HFFc6 (cell line): ENCODE measurements at regions not wholly inside any gene's neighbourhood (a gene's known extent, or its start where the extent isn't known, plus 50 kb on each side); places are given as distances from the start of the nearest gene placed in this dataset.

Experiments used
- DNase-seq: peaks from one replicate; pipeline ENCODE4 v3.0.0-alpha.2; 2018
- H3K27ac Mint-ChIP-seq: 2 replicates; pipeline ENCODE4 v1.8.0; 2020; ENCODE audit warnings: mild to moderate bottlenecking, mixed read lengths
- H3K27me3 Mint-ChIP-seq: 2 replicates; pipeline ENCODE4 v1.8.0; 2021; ENCODE audit warnings: mild to moderate bottlenecking, moderate library complexity, mixed read lengths; ENCODE audit not compliant: insufficient read depth
- H3K36me3 Mint-ChIP-seq: 2 replicates; pipeline ENCODE4 v1.8.0; 2021; ENCODE audit warnings: low read depth, mixed read lengths
- H3K4me1 Mint-ChIP-seq: 2 replicates; pipeline ENCODE4 v1.8.0; 2020; ENCODE audit warnings: low read depth, mixed read lengths
- H3K4me3 Mint-ChIP-seq: 2 replicates; pipeline ENCODE4 v1.8.0; 2020; ENCODE audit warnings: mild to moderate bottlenecking, moderate library complexity, mixed read lengths
- H3K9me3 Mint-ChIP-seq: 2 replicates; pipeline ENCODE4 v1.8.0; 2020; ENCODE audit warnings: mild to moderate bottlenecking, mixed read lengths
- TF ChIP-seq, protein P1 (sequence below): fragments of 200-600 bp; sonication (generic); IDR thresholded peaks from 2 replicates; pipeline ENCODE4 v1.5.0; 2021; ENCODE audit warnings: antibody characterized with exemption, mild to moderate bottlenecking

DNA sequence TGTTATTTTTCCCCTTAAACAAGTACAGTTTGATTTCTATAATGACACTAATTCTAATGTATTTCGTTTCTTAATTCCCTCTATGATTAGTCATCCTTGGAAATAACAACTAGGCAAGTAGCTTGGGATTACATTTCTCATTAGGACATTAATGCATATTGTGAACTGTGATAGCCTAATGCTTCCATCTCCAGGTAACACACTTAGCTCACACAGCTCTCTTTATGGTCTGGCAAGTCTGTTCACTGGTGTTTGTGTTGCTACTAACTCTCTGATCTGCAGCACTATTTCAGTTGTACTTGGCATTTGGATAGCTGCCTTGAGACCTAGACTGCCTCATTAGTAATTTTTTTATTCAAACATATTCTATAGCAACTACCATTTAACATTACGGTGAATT lies 853.2 kb downstream of the SORCS3 start:
- Mint-ChIP-seq H3K9me3 (peaks cover 45% of the 10 kb centered on the region), H3K27ac (no peak overlapping the region), H3K4me3 (no peak overlapping the region), H3K27me3 (no peaks in the 10 kb centered on the region), H3K4me1 (no peaks in the 10 kb centered on the region), H3K36me3 (peaks cover 2% of the 10 kb centered on the region)
- DNase-seq, result no peak
- TF ChIP-seq, protein P1, sequence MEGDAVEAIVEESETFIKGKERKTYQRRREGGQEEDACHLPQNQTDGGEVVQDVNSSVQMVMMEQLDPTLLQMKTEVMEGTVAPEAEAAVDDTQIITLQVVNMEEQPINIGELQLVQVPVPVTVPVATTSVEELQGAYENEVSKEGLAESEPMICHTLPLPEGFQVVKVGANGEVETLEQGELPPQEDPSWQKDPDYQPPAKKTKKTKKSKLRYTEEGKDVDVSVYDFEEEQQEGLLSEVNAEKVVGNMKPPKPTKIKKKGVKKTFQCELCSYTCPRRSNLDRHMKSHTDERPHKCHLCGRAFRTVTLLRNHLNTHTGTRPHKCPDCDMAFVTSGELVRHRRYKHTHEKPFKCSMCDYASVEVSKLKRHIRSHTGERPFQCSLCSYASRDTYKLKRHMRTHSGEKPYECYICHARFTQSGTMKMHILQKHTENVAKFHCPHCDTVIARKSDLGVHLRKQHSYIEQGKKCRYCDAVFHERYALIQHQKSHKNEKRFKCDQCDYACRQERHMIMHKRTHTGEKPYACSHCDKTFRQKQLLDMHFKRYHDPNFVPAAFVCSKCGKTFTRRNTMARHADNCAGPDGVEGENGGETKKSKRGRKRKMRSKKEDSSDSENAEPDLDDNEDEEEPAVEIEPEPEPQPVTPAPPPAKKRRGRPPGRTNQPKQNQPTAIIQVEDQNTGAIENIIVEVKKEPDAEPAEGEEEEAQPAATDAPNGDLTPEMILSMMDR, result no peak

DNA sequence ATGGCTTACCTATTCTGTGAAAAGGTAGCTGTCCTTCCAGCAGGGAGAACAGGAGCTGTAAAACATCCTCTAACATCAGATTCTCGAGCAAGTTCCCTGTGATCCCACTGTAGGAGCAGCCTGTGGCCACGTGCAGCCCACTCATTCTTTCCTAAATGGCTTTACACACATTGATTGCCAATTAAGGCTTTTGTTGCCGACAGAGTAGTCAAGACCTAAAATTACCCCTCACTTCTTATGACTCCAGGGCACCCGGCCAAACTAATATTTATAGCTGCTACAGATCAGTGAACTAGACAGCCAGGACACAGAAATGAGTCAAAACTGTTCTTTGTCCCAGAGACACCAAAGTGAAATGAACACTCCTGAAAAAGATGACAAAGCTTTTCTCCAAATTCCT lies 832.1 kb downstream of the SORCS3 start:
- no peak overlapping the region for H3K27ac Mint-ChIP-seq
- H3K36me3 Mint-ChIP-seq, result no peaks in the 10 kb centered on the region
- TF ChIP-seq, protein P1, result no peak
- peaks cover 24% of the 10 kb centered on the region for H3K9me3 Mint-ChIP-seq
- H3K4me1 Mint-ChIP-seq, result no peaks in the 10 kb centered on the region
- H3K4me3 Mint-ChIP-seq, result no peak overlapping the region
- no peaks in the 10 kb centered on the region; the same call in 1 of the 2 replicates for H3K27me3 Mint-ChIP-seq
- no peak for DNase-seq

DNA sequence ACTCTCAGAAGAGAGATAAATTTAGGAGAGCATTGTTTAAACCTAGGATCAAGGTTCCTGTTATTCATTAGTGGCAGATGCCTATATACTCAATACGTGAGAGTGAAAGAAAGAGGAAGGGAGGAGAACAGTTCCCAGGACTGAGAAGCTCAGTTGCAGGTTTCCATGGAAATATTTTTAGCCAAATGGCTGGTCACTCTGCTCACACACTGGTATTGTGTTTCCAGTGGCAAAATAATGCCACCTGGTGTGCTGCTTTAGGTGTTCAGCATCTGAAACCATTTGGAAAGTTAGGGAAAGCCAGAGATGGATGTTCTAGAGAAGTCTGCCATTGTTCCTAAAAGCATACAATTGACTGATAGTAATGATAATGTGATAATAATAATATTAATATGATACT lies 827.7 kb downstream of the SORCS3 start:
- no peak overlapping the region for H3K4me3 Mint-ChIP-seq
- no peak overlapping the region for H3K27ac Mint-ChIP-seq
- TF ChIP-seq, protein P1, result no peak
- no peaks in the 10 kb centered on the region for H3K4me1 Mint-ChIP-seq
- H3K27me3 Mint-ChIP-seq, result no peaks in the 10 kb centered on the region; the same call in 1 of the 2 replicates
- no peaks in the 10 kb centered on the region for H3K36me3 Mint-ChIP-seq
- H3K9me3 Mint-ChIP-seq, result peaks cover 38% of the 10 kb centered on the region
- DNase-seq, result no peak

DNA sequence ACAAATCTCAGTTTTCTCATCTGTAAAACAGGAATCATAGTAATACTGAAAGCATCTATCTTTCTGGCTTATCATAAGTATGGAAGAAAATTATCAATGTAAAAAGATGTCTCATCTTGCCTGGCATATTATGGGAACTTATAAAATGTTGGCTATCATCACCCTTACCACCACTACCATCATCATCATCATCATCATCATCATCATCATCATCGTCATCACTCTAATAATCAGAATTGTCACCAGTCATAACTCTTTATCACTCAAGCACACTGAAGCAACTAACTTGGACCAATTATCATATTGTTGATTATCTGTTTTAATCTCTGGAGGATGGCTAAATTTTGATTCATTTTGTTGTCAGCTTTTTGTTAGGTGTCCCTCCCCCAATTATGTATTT lies 825.4 kb downstream of the SORCS3 start:
- TF ChIP-seq, protein P1, result no peak
- no peaks in the 10 kb centered on the region for H3K4me1 Mint-ChIP-seq
- H3K27ac Mint-ChIP-seq, result no peak overlapping the region
- DNase-seq, result no peak
- peaks cover 42% of the 10 kb centered on the region for H3K9me3 Mint-ChIP-seq
- H3K4me3 Mint-ChIP-seq, result no peak overlapping the region
- no peaks in the 10 kb centered on the region for H3K36me3 Mint-ChIP-seq
- H3K27me3 Mint-ChIP-seq, result peaks cover 2% of the 10 kb centered on the region; the same call in 1 of the 2 replicates

DNA sequence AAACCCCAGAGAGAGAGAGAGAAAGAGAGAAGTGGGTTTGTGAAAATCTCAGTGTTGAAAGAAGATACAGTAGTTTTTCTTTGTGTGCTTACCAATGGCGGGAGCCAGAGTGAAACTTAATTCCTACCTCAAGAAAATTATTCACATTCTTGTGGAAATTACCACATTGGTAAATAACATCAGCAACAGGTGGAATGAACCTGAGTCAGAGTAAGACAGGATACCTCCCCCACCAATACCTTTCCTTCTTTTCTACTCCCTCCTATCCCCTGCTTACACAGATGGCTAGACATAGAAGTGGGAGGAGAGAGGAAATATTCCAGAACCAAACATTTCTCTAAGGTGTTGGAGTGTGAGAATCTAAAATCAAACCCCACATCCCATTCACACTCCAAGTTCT lies 793.9 kb downstream of the SORCS3 start:
- H3K27ac Mint-ChIP-seq, result no peak overlapping the region
- no peak overlapping the region for H3K4me3 Mint-ChIP-seq
- no peak for DNase-seq
- peaks cover 46% of the 10 kb centered on the region for H3K9me3 Mint-ChIP-seq
- H3K36me3 Mint-ChIP-seq, result no peaks in the 10 kb centered on the region
- H3K27me3 Mint-ChIP-seq, result no peaks in the 10 kb centered on the region
- H3K4me1 Mint-ChIP-seq, result no peaks in the 10 kb centered on the region
- TF ChIP-seq, protein P1, result no peak

DNA sequence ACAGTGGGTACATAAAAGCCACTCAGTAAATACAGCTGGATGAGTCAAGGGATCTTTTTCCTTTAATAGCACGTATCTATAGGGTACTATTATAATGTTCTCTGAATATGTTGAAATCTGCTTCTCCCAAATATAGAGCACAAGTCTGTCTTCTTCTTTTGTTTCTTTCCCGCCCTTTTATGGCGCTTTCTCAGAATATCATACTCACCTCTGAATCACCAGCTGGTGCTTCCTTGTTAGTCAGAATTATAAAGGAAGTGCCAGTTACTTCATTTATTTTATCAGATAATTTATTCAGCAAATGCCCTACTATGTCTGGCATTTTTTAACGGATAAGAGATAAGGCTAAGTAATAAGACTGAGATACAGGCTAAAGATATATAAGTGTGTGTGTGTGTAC lies 772.9 kb downstream of the SORCS3 start:
- DNase-seq, result no peak
- Mint-ChIP-seq H3K9me3 (peaks cover 11% of the 10 kb centered on the region), H3K4me1 (no peaks in the 10 kb centered on the region), H3K4me3 (no peak overlapping the region), H3K27ac (no peak overlapping the region), H3K27me3 (no peaks in the 10 kb centered on the region), H3K36me3 (no peaks in the 10 kb centered on the region)
- TF ChIP-seq, protein P1, result no peak
